NCI-H526 (cell line): ENCODE measurements at regions not wholly inside any gene's neighbourhood (a gene's known extent, or its start where the extent isn't known, plus 50 kb on each side); places are given as distances from the start of the nearest gene placed in this dataset.

Source experiments
- DNase-seq, 2 experiments: peaks; one replicate each; lab custom pipeline; 2025; lab: John Stamatoyannopoulos, UW

DNA sequence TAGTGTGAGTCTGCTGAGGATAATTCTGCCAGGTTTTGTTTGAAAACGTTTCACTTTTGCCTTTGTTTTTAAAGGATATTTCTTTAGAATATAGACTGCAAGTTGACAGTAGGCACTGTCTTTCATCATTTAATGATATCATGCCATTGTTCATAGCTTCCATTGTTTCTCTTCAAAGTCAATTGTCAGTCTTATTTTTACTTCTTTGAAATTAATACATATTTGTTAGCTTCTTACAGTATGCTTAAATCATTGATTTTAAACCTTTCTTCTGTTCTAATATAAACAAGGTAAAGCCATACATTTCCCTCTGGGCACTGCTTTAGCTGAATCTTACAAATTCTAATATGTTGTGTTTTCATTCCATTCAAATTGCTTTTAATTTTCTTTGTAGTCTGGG is 62.3 kb upstream of the PARVA start:
- DNase-seq, result no peak

DNA sequence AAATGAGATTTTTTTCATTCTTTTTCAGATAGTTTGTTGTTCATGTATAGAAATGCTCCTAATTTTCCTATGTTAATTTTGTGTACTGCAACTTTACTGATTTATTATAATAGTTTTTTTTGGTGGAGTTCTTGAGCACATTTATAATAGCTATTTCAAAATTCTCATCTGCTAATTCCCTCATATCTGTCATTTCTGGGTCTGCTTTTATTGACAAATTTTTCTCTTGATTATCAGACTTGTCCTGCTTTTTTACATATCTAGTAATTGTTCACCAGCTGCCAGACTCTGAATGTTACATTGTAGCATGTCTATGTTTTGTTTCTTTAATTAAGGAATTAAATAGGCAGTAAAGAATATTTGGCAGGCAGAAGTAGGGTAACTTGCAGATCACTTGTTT is 60.9 kb upstream of the PARVA start:
- no peak for DNase-seq

DNA sequence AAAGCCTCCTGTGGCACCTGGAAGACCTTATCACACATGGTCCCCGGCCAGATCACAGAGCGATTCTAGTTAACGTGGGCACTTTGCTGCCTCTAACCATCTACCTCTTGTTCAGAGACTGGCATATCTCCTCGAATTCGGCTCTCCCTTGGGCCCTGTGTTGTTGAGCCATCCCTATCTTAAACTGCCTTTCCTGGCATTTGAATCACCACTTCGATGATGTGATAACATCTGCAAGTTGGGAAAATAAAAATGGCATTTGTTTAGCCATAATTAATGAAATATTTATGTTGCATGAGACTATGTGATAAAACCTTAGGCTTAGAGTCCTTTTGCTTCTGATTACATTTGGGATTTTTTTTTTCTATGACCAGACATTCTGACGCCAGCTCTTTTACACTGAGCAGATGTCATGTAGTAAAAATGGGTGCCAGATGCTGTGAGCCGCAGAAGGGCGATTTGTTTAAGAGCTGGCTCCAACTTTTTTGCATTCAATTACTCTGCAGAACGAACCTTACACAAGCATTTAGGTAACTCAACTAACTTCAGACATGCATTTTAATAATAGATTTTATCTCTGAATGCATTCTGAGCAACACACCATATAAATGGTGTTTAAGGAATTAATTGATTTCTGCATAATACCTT is 58.5 kb upstream of the PARVA start:
- peak; percentile 97 to 99 for DNase-seq

DNA sequence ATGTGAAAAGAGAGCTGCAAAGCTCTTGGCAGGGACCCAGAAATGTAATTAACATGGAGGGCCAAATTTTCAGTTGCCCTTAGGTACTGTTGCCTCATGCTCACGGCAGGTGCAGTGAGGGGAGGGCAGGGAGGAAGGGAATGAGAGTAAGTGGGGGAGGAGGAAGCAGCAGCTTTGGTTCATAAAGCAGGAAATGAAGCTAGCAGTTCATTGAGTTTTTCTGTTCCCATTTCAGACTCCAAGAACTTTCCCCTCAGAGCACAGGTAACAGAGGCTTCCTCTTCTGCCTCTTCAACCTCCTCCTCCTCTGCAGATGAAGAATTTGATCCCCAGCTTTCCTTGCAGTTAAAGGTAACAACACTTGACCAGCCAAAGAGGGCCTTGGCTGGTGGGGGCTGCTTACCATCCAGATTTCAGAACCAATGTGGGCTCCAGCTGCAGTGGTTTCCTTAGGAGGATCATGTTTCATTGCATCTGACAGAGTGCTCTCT is 57.9 kb upstream of the PARVA start:
- DNase-seq, result peak; percentile 97 to 99

- peak; percentile 75 to 78 for DNase-seq
Observed at GRCh38 chr11:12319988-12320387, 57.4 kb upstream of the PARVA start.

- no peak for DNase-seq
Observed at GRCh38 chr11:12321217-12321937, 56.0 kb upstream of the PARVA start.

- no peak for DNase-seq
Observed at GRCh38 chr11:12324585-12324984, 52.8 kb upstream of the PARVA start.
